Activated CD8-positive, alpha-beta memory T cell treated with anti-CD3 and anti-CD28 coated beads for 36 hours (primary cell): ENCODE measurements at regions not wholly inside any gene's neighbourhood (a gene's known extent, or its start where the extent isn't known, plus 50 kb on each side); places are given as distances from the start of the nearest gene placed in this dataset.
"Not testable (repeated sequence)": the region's sequence is repeated elsewhere in the genome, so short reads cannot be mapped to it uniquely, and the experiment has no call there.

Experiments
- CTCF ChIA-PET: fragments of 350-600 bp; sonication (Branson Sonifier 250); formaldehyde crosslinking; loops from one replicate; lab custom pipeline; 2021; ENCODE audit warnings: antibody characterized with exemption; lab: Charles Lee
- POLR2A ChIA-PET: fragments of 350-600 bp; sonication (Branson Sonifier 250); formaldehyde crosslinking; loops from one replicate; lab custom pipeline; 2021; ENCODE audit warnings: antibody characterized with exemption; lab: Charles Lee

GRCh38 chr3:82568776-82569338, 807.4 kb upstream of the GBE1 start:
- CTCF ChIA-PET = no interaction called here
- POLR2A ChIA-PET = no interaction called here

DNA sequence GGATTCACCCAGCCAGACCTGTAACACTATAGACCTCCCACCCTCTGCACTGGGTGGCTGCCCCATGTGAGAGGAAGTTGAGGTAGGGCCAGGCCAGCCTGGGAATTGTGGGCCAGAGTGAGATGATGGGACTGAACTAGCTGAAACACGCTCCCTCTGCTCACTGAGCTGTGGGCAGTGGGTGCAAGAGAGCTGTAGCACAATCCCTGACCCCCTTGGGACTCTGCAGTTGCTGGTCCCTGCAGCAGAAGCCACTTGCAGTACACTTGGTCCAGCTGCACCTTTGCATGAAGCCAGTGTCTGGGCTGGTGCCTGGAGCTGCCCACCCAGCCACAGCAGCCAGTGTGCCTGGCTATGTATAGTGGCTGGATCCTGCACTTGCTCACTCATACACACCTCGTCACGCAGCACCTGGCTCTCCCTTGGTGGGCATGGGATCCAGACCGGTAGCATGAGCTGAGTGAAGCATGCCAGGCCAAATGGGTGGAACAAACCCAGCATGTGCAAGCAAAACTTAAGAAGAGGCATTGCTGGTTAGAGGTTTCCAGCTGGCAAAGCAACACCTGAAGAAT, 805.7 kb upstream of the GBE1 start:
- ChIA-PET POLR2A (no interaction called here), CTCF (interaction anchor here (0.6 kb wide), 1 partner anchor 89 kb away, joined by 3 read pairs; no protein-coding TSS in a partner anchor)

- ChIA-PET CTCF (no interaction called here), POLR2A (no interaction called here)
Observed at GRCh38 chr3:82562896-82563295, 801.5 kb upstream of the GBE1 start.

- ChIA-PET POLR2A (no interaction called here), CTCF (no interaction called here)
Observed at GRCh38 chr3:82561784-82562183, 800.3 kb upstream of the GBE1 start.

DNA sequence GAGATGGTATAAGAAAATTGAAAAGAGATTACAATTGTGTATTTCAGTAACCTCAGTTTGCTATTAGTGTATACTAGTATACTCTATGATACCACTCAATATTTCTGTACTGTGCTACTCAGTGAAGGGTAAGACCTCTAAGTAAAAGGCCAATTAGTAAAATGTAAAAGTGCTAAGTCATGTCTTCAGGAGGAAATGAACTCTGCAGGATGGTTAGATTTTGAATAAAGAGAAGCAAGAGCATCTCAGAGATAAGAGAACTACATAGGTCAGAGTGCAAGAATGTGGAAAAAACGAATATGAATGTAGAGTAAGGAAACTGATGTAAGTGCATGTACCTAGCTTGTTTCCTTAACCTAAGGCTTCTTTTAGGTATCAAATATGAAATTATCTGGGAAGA, 796.6 kb upstream of the GBE1 start:
- ChIA-PET CTCF (no interaction called here), POLR2A (no interaction called here)

- CTCF ChIA-PET = no interaction called here
- POLR2A ChIA-PET = no interaction called here
Observed at GRCh38 chr3:82556113-82556512, 794.7 kb upstream of the GBE1 start.

DNA sequence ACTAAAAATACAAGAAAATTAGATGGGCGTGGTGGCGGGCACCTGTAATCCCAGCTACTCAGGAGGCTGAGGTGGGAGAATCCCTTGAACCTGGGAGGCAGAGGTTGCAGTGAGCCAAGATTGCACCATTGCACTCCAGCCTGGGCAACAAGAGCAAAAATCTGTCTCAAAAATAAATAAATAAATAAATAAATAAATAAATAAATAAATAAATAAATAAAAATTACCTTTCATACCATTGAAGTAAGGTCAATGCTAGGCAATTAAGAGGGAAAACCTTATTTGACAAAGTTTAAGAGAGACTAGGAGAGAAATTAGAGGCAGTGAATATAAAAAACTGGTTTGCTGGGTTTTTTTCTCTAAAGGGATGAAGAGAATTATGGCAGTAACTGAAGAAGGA, 781.1 kb upstream of the GBE1 start:
- POLR2A ChIA-PET = not testable (repeated sequence)

GRCh38 chr3:82521657-82522056, 760.2 kb upstream of the GBE1 start:
- POLR2A ChIA-PET = no interaction called here

More for the DNA sequence above, 781.1 kb upstream of the GBE1 start:
- CTCF ChIA-PET = not testable (repeated sequence)

DNA sequence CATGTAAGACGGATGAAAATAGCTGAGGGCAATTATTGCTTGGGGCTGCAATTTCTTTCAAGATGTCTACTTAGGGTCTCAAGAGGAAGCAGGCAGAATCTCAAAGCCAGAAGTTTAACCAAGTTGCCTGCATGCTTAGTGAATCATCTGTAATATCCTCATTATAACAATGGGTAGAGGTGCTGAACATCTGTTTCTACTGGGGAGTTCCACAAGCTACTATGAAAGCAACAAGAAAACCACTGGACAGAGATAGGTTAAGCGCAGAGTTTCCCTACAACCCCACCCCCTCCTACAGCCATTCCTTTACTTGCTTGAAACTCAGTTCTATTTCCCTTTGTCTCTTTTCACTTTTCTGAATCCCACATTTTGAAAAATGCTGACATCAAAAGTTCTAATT, 759.4 kb upstream of the GBE1 start:
- POLR2A ChIA-PET = no interaction called here
- CTCF ChIA-PET = no interaction called here

More at GRCh38 chr3:82521657-82522056, 760.2 kb upstream of the GBE1 start:
- CTCF ChIA-PET = no interaction called here

DNA sequence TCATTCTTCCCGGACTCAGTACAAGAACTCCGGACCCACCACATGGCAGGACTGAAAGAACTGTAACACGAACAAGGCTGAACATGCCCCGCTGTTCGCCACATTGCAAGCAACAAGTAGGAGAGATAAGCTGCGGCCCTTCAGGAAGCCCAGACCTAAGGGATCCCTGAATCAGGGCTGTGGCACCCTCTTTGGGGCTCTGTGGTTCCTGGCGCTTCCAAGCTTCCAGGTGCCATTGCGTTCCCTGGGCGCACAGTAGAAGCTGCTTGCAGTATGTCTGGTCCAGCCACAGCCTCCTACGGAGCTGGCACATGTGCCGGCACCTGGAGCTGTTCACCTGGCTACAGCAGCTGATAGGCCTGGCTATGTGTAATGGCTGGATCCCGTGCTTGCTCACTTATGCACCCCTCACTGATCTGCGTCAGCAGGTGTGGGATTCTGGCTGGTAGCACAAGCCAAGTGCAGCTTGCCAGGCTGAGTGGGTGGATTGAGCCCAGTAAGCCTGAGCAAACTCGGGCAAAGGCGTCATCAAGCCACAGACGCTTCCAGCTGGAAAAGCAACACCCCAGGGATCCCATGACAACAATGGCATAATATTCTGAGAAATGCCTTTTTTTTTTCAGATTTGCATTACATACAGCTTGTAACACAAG, 748.6 kb upstream of the GBE1 start:
- POLR2A ChIA-PET = no interaction called here
- CTCF ChIA-PET = no interaction called here

DNA sequence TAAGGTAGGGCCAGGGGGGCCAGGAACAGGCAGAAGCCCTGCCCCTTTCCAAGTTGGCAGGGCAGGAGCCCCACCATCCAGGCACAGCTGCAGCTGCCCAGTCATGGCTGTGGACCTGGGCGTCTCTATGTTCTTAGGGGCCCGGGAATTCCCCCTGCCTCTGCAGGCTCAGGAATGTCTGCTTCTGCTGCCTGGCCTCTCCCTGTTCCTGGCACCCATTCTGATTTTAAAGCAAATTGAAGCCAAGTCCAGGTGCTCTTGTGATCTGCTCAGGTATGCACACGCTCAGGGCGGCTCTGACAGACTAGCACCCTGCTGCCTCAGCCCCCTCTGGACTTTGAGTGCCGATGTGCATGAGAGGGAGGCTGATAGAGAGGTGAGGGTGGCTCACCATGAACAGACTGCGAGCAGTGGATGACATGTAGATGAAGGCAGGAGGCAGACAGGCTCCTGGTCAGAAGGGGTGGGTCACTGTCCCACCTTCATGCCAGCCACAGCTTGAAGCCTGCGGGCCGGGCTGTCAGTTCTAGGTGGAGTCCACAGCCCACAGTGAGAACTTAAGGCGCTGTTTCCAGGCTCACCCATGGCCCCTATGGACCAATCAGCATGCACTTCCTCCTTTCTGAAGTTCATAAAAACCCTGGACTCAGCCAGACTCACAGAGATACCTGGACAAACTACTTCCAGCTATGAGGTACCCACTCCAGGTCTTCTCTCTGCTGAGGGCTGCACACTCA, 747.8 kb upstream of the GBE1 start:
- POLR2A ChIA-PET = no interaction called here

DNA sequence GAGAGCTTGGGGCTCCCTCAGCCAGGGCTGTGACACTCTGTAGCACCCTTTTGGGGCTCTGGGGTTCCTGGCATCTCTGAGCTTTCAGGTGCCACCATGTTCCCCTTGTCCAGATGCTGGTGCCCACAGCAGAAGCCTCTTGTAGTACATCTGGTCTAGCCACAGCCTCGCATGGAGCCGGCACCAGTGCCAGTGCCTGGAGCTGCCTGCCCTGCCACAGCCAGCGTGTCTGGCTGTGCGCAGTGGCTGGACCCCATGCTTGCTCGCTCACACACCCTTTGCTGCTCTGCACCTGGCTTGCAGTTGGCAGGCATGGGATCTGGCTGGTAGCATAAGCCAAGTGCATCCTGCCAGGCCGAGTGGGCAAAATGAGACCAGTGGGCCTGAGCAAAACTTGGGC, 744.8 kb upstream of the GBE1 start:
- ChIA-PET CTCF (no interaction called here), POLR2A (no interaction called here)

More for the DNA sequence above, 747.8 kb upstream of the GBE1 start:
- CTCF ChIA-PET = no interaction called here

GRCh38 chr3:82505079-82505756, 743.8 kb upstream of the GBE1 start:
- ChIA-PET CTCF (no interaction called here), POLR2A (no interaction called here)

DNA sequence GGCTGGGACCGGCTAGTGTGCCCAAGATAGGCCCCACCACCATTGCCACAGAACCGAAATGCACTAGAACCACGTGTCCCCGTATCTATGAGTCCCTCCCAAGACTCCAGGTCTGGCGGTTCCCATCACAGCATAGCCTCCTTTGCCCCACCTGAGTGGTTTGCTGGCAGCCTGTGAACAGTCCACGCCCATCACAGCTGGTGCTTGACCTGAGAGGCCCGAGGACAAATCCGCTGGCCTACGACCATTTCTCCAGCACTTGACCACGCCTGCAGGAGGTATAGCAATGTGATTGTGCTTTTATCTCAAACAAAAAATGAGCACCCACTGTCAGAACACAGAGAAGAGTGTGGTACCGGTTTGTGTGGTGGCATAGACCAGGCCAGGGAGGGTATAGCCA, 736.7 kb upstream of the GBE1 start:
- ChIA-PET POLR2A (no interaction called here), CTCF (no interaction called here)

GRCh38 chr3:82496890-82497560, 735.6 kb upstream of the GBE1 start:
- CTCF ChIA-PET = no interaction called here

GRCh38 chr3:82495655-82496054, 734.2 kb upstream of the GBE1 start:
- CTCF ChIA-PET = no interaction called here
- POLR2A ChIA-PET = no interaction called here

More at GRCh38 chr3:82496890-82497560, 735.6 kb upstream of the GBE1 start:
- POLR2A ChIA-PET = no interaction called here

DNA sequence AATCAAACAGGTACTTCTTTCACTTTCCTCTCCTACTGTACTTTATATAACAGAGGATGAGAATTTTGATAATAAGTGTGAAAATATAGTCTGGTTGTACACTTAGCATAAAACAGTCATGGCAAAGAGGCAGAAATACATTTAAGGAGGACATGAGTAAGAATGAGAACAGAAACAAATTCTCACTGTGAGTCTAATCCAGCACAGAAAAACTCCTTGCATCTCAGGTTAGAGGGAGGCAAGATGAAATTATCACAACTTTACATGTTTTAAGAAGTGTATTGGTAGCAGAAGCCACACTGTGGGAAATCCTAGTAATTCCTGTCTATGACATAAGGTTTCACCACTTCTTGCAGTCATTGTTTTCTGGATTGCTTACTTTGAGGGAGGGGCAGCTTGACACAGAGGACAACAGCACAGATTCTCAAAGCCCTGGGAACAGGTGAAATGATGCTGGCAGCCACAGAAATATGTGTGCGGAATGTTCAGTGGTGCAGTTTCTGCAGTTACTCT, 733.6 kb upstream of the GBE1 start:
- ChIA-PET CTCF (no interaction called here), POLR2A (no interaction called here)

- CTCF ChIA-PET = no interaction called here
- POLR2A ChIA-PET = no interaction called here
Observed at GRCh38 chr3:82493858-82494257, 732.4 kb upstream of the GBE1 start.

DNA sequence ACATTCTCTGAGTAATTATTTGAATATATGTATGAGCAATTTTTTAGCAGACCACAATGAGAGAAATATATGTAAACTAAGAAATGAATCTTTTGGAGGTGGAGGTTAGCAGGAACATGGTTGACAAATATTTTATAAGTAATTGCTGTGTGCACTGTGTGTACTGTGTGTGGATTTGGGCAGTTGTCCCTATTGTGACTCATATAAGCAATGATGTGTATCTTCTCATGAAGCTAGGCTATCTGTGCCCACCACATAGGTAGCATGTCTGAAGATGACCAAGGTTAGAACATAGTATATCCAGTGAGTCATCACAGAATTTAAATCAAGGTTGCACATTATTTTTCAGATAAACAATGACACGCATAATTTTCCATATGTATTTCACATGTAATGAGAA, 713.9 kb upstream of the GBE1 start:
- POLR2A ChIA-PET = no interaction called here
- CTCF ChIA-PET = no interaction called here
